ENCODE measurements at regions not wholly inside any gene's neighbourhood (a gene's known extent, or its start where the extent isn't known, plus 50 kb on each side); places are given as distances from the start of the nearest gene placed in this dataset.

DNA sequence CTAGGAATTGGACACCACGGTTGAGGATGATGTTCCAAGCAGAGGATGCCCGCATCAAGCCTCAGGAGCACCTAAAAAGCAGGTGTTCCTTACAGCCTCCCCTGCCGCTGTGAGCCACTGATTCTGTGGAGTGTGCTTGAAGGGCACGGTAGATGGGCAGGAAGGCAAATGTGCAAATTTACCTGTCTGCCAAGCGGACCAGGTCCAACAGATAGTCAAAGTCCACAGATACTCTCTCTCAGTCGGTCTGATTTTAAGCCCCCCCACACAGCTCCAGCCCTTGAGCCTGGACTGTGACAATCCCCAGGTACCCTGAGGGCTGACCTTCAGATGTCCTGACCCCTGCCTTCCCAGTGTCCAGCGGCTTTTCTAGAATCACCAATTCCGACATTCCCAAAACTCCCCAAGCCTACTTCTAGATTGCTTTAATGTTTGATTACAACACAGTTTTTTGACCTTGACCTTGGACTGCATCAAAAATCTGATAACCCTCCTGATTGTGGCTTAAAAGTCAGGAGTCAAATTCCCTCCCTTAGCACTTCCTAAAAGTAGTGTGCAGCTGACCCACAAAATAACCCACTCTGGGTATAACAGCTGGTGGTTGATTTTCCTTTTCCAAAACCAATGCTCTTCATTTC, 208.8 kb upstream of the NCKAP5 start:
- Histone ChIP-seq H3K36me3 (ENCODE audit: control insufficient read depth, insufficient read depth, low read length) (no peaks in the 10 kb centered on the region), H3K4me3 (ENCODE audit: low read depth, low read length) (no peak overlapping the region), H3K27me3 (ENCODE audit: control insufficient read depth, insufficient read depth, low read length) (no peaks in the 10 kb centered on the region)
- DNase-seq (ENCODE audit: low read depth) = no peak
- TF ChIP-seq CTCF (IDR thresholded peaks at IDR 0.05; ENCODE audit: insufficient read depth, low read length, poor library complexity, severe bottlenecking) = no peak

DNA sequence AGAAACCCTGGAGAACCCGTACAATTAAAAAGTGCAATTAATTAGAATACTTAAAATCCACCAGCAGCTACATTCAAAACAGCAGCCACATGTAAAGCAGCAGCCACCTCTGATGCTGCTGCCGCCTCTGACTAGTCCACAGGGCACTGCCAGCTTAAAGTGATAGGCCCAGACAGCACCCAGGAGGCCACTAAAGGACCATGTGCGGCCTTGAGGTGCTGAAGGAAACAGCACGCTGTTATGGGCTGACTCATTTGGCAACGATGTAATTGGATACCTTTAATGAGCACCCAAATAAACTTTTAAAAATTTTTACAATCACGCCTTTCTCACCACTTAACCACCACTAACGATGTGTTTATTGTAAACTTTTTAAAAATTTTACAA, 209.3 kb upstream of the NCKAP5 start:
- H3K4me3 ChIP-seq (ENCODE audit: low read depth, low read length) = no peak overlapping the region
- no peak for TF ChIP-seq CTCF (IDR thresholded peaks at IDR 0.05; ENCODE audit: insufficient read depth, low read length, poor library complexity, severe bottlenecking)
- DNase-seq (ENCODE audit: low read depth) = peak; percentile 9
- H3K36me3 ChIP-seq (ENCODE audit: control insufficient read depth, insufficient read depth, low read length) = no peaks in the 10 kb centered on the region
- no peaks in the 10 kb centered on the region for H3K27me3 ChIP-seq (ENCODE audit: control insufficient read depth, insufficient read depth, low read length)

DNA sequence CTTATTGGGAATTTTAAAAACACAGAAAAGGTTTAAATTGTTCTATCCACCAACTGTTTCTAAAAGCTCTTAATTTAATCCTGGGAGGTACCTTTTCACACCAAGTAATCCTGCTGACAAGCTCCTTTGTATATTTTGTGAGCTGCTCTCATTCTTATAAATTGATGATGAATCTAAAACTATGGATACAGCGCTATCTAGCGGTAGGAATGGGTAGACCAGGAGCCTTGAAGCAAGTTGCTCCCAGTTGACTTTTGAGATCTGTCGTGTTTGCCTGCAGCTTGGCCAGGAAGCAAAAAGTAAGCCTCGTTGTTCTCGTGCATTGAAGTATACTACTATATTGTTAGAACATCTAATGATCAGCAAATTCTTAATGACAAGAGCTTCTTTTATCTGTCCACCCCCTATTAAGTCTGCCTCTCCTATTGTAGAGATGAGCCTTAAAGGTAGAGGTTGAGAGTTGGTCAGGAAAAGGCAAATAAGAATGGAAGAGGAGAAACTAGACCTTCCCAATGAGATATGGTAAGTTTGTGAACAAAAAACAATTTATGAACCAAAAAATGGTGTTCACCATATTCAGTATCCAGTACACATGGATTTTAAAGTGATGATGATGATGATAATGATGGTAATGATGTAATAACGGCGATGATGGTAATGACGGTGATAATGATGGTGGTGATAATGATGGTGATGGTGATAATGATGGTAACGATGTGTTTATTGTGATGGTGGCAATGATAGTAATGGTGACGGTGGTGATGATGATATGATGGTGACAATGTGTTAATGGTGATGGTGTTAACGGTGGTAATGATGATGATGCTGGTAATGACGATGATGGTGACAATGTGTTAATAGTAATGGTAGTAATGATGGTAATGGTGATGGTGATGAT, 212.1 kb upstream of the NCKAP5 start:
- H3K4me3 ChIP-seq (ENCODE audit: low read depth, low read length) = no peak overlapping the region
- no peaks in the 10 kb centered on the region for H3K27me3 ChIP-seq (ENCODE audit: control insufficient read depth, insufficient read depth, low read length)
- DNase-seq (ENCODE audit: low read depth) = peak; percentile 42

DNA sequence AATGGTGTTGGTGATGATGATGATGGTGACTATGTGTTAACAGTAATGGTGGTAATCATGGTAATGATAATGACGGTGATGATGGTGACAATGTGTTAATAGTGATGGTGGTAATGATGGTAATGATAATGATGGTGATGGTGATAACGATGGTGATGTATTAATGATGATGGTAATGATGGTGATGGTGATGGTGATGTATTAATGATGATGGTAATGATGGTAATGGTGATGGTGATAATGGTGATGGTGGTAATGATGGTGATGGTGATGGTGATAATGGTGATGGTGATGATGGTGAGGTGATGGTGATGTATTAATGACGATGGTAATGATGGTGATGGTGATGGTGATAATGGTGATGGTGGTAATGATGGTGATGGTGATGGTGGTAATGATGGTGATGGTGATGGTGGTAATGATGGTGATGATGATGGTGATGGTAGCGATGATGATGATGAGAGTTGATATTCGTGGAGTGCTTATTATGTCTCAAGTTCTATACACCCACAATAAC, 212.8 kb upstream of the NCKAP5 start:
- Histone ChIP-seq H3K4me3 (ENCODE audit: low read depth, low read length) (no peak overlapping the region), H3K27me3 (ENCODE audit: control insufficient read depth, insufficient read depth, low read length) (no peaks in the 10 kb centered on the region), H3K36me3 (ENCODE audit: control insufficient read depth, insufficient read depth, low read length) (no peaks in the 10 kb centered on the region)
- no peak for DNase-seq (ENCODE audit: low read depth)
- no peak for TF ChIP-seq CTCF (IDR thresholded peaks at IDR 0.05; ENCODE audit: insufficient read depth, low read length, poor library complexity, severe bottlenecking)

More for the DNA sequence above, 212.1 kb upstream of the NCKAP5 start:
- no peaks in the 10 kb centered on the region for H3K36me3 ChIP-seq (ENCODE audit: control insufficient read depth, insufficient read depth, low read length)
- TF ChIP-seq CTCF (IDR thresholded peaks at IDR 0.05; ENCODE audit: insufficient read depth, low read length, poor library complexity, severe bottlenecking) = peak; percentile 77

DNA sequence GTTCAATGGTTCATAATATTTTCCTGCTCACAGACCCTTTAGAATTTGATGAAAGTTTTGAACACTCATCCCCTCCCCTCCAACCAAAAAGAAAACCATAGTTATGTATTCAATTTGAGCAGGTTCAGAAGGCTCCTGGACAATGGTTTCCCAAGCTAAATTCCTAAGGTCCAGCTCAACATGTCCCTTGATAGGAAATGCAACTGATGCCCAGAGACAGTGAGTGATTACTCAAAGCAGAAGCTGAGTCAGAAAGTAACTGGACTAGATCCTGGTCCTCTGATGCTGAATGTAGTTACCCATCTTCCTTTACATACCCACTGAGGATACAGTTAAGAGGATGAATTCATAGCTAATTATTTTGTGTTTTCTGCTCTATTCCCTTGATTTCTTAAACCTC, 218.9 kb upstream of the NCKAP5 start:
- Histone ChIP-seq H3K27me3 (ENCODE audit: control insufficient read depth, insufficient read depth, low read length) (no peaks in the 10 kb centered on the region), H3K36me3 (ENCODE audit: control insufficient read depth, insufficient read depth, low read length) (no peaks in the 10 kb centered on the region), H3K4me3 (ENCODE audit: low read depth, low read length) (no peak overlapping the region)
- DNase-seq (ENCODE audit: low read depth) = no peak
- no peak for TF ChIP-seq CTCF (IDR thresholded peaks at IDR 0.05; ENCODE audit: insufficient read depth, low read length, poor library complexity, severe bottlenecking)

Measured in kidney epithelial cell (primary cell).